ENCODE measurements at regions not wholly inside any gene's neighbourhood (a gene's known extent, or its start where the extent isn't known, plus 50 kb on each side); places are given as distances from the start of the nearest gene placed in this dataset.
A peak's percentile ranks its signal among the peaks of the same experiment; 100 is the strongest.
"Not testable (repeated sequence)": the region's sequence is repeated elsewhere in the genome, so short reads cannot be mapped to it uniquely, and the experiment has no call there.

DNA sequence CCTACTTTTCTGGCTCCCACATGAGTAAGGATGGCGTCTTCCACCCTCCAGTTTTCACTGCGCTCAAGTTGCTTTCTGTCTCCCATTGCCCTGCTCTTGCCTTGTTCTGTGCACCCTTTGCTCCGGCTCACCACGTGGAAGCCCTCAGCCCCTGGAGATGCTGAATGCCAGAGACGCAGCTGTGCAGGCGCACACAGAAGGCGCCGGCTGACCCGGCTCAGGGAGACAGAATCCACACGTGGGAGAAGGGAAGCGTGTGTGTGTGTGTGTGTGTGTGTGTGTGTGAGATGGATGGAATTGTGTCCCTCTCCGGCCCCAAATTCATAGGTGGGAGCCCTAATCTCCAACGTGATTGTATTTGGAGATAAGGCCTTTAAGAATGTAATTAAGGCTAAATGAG lies 118.2 kb upstream of the ERRFI1 start:
- DNase-seq (ENCODE audit: low read depth, low spot score): no peak

DNA sequence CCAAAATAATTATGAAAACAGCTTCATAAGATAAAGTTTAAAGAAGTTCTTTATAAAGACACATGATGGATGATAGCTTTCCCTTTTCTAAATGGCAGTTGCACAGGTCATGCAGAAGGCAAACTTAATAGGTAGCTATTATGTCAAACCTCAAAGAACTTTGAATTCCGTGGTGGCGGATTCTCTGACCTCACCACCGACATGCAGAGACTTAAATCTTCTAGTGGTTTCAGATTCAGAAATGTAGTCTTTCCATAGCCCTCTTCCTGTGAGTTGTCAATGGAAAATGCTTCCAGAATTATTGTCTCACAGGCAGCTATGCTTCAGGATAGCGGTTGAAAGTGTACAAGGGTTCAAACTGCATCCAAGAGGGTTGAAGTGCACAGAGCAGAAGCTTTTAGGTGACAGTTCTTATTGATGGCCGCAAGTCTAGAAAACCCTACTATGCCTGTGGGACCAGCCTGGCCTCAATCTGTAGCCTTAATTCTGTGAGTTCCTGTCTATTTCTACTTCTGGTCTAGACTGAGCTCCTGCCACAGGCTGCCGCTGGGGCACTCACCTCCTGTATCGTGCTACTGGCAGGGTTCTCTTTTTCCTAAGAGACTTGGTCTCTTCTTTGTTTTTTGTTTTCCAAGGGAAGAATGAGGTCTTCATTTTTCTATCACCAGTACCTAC lies 117.0 kb upstream of the ERRFI1 start:
- DNase-seq (ENCODE audit: low read depth, low spot score): no peak

DNA sequence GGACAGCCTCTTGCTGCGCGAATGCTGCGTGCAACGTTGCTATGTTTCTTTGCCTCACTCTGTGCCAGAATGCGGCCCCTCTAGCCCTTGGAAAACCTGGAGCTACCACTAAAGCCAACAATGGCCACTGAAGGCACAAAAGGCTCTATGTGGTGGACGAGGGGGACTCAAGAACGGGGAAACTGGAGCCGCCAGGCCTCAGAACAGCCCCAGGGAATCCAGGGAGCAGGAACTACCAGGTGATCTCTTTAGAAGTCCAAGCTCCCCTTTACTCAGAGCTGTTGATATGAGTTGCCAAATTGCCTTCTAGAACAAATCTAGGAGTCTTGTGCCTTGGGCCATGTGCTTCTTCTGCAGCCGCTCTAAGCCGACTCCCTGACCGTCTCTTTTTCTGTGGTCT lies 113.8 kb upstream of the ERRFI1 start:
- no peak for DNase-seq (ENCODE audit: low read depth, low spot score)

DNA sequence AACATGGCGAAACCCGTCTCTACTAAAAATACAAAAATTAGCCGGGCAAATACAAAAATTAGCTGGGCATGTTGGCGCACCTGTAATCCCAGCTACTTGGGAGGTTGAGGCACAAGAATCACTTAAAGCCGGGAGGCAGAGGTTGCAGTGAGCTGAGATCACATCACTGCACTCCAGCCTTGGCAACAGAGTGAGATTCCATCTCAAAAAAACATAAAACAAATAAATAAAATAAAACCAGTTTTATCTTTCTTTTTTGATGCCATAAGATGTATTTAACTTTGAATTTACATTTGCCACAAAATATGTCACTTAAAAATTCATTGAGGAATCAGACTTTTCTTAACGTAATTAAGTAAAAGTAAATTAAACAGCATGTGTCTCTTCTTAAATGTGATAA lies 113.3 kb upstream of the ERRFI1 start:
- no peak for DNase-seq (ENCODE audit: low read depth, low spot score)

DNA sequence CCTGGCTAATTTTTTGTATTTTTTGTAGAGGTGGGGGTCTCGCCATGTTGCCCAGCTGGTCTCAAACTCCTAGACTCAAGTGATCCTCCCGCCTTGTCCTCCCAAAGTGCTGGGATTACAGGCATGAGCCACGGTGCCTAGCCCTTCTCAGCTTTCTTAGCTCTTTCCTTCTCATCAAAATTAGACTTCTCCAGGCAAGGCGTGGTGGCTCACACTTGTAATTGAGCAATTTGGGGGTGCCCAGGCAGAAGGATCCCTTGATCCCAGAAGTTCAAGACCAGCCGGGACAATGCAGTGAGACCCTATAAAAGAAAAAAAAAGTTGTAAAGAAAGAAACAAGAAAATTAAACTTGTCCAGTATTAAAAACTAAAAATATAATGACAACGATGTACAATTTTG lies 112.6 kb upstream of the ERRFI1 start:
- DNase-seq (ENCODE audit: low read depth, low spot score): no peak

GRCh38 chr1:8137481-8138244 lies 111.6 kb upstream of the ERRFI1 start:
- no peak for DNase-seq (ENCODE audit: low read depth, low spot score)

DNA sequence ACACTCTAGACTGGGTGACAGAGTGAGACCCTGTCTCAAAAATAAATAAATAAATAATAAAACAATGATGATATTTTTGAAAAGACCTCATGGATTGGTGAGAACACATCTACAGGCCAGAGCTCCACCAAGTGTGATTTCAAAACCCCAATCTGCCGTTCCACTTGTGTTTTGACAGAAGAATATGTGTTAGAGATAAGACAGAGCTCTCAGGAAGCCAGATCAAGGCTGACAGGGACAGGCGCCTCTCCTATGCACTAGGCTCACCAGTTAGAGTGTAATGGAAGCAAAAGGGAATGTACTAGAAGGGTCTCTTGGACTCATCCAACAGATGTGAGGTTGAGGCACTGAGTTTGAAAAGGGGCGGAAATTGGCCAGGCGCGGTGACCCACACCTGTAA lies 110.7 kb upstream of the ERRFI1 start:
- DNase-seq (ENCODE audit: low read depth, low spot score): no peak

- no peak for DNase-seq (ENCODE audit: low read depth, low spot score)
These were observed 109.1 kb upstream of the ERRFI1 start for GRCh38 chr1:8135250-8135649.

GRCh38 chr1:8134546-8135235 lies 108.6 kb upstream of the ERRFI1 start:
- DNase-seq (ENCODE audit: low read depth, low spot score): no peak

GRCh38 chr1:8133657-8134430 lies 107.7 kb upstream of the ERRFI1 start:
- DNase-seq (ENCODE audit: low read depth, low spot score): peak; percentile 88

- no peak for DNase-seq (ENCODE audit: low read depth, low spot score)
These were observed 107.1 kb upstream of the ERRFI1 start for GRCh38 chr1:8133190-8133589.

- no peak for DNase-seq (ENCODE audit: low read depth, low spot score)
These were observed 101.1 kb upstream of the ERRFI1 start for GRCh38 chr1:8127171-8127641.

DNA sequence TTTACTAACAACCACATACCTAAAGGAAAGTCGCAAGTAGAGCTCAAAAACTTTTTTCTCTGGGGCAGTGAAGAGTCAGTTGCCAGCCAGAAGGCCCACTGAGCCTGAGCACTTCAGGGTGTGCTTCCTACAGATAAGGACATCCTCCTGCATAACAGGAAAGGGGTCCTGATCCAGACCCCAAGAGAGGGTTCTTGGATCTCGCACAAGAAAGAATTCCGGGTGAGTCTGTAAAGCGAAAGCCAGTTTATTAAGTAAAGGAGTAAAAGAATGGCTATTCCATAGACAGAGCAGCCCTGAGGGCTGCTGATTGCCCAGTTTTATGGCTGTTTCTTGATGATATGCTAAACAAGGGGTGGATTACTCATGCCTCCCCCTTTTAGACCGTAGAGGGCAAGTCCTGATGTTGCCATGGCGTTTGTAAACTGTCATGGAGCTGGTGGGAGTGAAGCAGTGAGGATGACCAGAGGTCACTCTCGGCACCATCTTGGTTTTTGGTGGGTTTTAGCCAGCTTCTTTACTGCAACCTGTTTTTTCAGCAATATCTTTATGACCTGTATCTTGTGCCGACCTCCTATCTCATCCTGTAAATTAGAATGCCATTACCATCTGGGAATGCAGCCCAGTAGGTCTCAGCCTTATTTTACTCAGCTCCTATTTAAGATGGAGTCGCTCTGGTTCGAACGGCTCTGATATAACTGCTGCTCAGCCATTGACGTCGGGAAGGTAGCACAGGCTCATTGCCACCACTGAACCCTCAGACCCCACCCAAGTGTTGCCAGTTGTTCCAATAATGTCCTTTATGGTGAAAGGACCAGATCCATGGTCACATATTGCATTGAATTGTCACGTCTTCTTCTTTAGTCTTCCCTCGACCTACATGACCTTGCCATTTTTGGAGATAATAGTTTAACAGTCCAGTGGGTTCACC lies 96.6 kb upstream of the ERRFI1 start:
- DNase-seq (ENCODE audit: low read depth, low spot score): no peak

- DNase-seq (ENCODE audit: low read depth, low spot score): no peak
These were observed 96.0 kb upstream of the ERRFI1 start for GRCh38 chr1:8122160-8122476.

GRCh38 chr1:8121261-8122159 lies 95.4 kb upstream of the ERRFI1 start:
- DNase-seq (ENCODE audit: low read depth, low spot score): no peak

DNA sequence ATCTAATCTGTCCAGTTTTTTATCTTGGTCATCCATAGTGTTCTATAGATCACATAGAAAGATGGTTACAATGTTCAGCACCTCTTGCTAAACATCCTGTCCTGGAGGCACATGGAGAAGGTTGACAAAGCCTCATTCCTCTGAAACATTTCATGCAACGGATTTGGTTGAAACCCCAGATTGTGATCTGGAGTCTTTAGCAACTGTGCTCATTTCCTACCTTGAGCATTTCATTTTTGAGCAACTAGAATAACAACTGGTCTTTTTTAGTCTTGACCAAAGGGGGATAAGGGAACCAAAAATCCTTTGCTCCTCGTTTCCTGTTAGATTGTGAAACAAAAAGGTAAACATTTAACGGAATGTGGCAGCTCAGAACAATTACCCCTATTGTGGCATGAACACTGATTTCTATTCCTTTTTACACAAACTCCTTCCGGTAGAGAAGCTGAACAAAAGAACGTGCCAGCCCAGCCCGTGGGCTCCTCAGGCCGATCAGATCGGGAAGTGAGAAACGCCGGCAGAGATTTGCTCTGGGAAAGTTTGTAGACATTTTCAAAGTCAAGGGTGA lies 94.7 kb upstream of the ERRFI1 start:
- no peak for DNase-seq (ENCODE audit: low read depth, low spot score)

DNA sequence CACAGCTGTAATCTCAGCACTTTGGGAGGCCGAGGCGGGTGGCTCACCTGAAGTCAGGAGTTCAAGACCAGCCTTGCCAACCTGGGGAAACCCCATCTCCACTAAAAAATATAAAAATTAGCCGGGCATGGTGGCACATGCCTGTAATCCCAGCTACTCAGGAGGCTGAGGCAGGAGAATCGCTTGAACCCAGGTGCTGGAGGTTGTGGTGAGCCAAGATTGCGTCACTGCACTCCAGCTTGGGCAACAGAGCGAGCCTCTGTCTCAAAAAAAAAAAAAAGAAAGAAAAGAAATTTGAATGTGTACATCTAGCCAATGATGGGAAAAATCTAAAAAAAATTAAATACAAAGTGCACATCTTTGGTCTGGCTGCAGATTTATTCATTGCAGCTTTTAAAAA lies 92.6 kb upstream of the ERRFI1 start:
- DNase-seq (ENCODE audit: low read depth, low spot score): not testable (repeated sequence)

DNA sequence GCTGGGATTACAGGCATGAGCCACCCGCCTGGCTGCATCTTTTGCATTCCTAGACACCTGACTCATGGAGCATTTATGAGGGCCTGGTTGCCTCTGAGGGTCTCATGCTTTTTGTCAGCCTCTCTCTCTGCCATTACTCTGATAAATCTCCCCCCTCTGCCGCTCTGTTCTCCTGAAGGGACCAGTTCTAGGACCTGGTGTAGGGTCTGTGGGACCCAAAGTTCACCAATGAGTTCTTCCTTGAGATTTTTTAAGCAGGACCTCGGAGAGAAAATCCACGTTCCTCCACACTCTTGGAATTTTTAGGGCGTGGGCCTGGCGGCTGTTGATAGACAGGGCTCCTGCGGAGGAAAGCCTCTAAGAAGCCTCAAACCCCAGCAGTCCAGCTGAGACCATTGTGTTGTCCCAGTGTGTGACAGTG lies 91.9 kb upstream of the ERRFI1 start:
- DNase-seq (ENCODE audit: low read depth, low spot score): no peak

- peak; percentile 91 for DNase-seq (ENCODE audit: low read depth, low spot score)
These were observed 90.8 kb upstream of the ERRFI1 start for GRCh38 chr1:8116894-8117264.

GRCh38 chr1:8115769-8116167 lies 89.7 kb upstream of the ERRFI1 start:
- no peak for DNase-seq (ENCODE audit: low read depth, low spot score)

Data from smooth muscle cell of the brain vasculature (primary cell).